AG09309 (cell line): ENCODE measurements at regions not wholly inside any gene's neighbourhood (a gene's known extent, or its start where the extent isn't known, plus 50 kb on each side); places are given as distances from the start of the nearest gene placed in this dataset.

Source experiments
- DNase-seq: peaks from one replicate; pipeline ENCODE4 v3.0.0-alpha.2; 2010; ENCODE audit warnings: low read depth
- H3K4me3 ChIP-seq: 2 replicates; pipeline ENCODE4 v1.5.1; 2011; ENCODE audit warnings: mild to moderate bottlenecking, low read depth, low read length, moderate library complexity; ENCODE audit not compliant: control insufficient read depth
- TF ChIP-seq, protein P1 (sequence below): IDR thresholded peaks from 2 replicates; pipeline ENCODE4 v1.5.1; 2011; ENCODE audit warnings: mild to moderate bottlenecking, low read depth, low read length, inconsistent platforms; ENCODE audit not compliant: insufficient read depth, control insufficient read depth; ENCODE audit errors: missing control alignments

DNA sequence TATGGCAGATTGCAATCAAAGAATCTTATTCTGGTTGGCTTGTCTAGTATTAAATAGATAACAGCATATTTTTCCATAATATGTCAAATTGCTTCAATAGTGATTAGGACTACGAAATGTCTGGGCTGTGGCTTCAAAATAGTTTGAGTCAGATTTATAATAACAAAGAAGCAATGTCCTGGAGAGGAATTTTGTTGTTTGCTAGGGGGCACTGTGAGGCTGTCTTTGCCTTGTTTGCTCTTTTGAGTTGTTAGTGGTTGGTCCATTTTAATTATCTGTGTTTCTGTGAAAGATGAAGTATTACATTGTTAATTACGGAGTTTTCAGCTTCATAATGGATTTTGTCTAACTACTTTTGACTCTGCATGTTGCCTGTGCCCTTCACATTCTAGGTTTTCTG lies 713.6 kb downstream of the TLE4 start:
- TF ChIP-seq, protein P1, sequence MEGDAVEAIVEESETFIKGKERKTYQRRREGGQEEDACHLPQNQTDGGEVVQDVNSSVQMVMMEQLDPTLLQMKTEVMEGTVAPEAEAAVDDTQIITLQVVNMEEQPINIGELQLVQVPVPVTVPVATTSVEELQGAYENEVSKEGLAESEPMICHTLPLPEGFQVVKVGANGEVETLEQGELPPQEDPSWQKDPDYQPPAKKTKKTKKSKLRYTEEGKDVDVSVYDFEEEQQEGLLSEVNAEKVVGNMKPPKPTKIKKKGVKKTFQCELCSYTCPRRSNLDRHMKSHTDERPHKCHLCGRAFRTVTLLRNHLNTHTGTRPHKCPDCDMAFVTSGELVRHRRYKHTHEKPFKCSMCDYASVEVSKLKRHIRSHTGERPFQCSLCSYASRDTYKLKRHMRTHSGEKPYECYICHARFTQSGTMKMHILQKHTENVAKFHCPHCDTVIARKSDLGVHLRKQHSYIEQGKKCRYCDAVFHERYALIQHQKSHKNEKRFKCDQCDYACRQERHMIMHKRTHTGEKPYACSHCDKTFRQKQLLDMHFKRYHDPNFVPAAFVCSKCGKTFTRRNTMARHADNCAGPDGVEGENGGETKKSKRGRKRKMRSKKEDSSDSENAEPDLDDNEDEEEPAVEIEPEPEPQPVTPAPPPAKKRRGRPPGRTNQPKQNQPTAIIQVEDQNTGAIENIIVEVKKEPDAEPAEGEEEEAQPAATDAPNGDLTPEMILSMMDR: peak; percentile 26
- no peak for DNase-seq
- H3K4me3 ChIP-seq: no peak overlapping the region

DNA sequence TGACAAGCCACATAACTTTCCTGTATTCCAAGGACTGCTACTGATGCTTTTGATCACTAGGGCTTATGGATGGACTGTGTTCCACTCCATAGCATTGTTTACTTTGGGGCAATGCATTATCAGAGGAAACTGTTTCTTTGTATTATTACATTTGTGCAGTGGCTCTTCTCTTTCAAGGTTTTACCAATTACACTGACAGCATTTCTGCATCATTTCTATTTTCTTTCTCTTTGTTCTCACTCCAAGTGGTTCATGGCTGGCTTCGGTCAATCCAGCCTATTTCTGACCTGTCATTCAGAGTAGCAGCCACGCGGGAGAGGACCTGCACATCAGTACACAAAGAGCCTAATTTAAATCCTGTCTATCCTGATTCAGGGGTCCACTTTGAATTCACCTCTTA lies 711.0 kb downstream of the TLE4 start:
- no peak for DNase-seq
- TF ChIP-seq, protein P1: no peak
- H3K4me3 ChIP-seq: no peak overlapping the region

DNA sequence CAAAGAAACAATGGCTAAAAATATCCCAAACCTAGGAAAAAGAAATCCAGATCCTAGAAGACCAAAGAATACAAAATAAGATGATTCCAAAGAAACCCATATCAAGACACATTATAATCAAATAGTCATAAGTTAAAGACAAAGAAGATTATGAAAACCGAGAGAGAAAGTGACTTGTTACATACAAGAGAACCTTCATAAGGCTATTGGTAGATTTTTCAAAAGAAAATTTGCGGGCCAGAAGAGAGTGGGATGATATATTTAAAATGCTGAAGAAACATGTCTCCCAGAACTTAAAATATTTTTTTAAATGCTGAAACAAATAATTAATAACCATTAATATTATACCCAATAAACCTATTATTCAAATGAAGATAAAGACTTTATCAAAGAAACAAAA lies 687.3 kb downstream of the TLE4 start:
- H3K4me3 ChIP-seq: no peak overlapping the region
- no peak for DNase-seq
- TF ChIP-seq, protein P1: no peak

DNA sequence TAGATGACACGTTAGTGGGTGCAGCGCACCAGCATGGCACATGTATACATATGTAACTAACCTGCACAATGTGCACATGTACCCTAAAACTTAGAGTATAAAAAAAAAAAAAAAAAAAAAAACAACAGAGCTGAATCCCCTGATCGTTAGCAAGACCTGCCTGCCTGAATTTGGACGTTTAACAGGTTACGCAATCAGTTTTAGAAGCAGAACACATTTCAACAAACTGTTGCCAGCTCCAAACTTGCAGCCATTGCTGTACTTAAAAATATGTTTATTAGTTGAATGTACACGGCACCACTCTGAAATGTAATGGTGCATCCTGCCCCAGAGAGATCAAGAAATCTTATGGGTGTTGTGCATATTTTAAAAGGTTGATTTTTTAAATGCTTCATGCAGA lies 680.0 kb downstream of the TLE4 start:
- DNase-seq: no peak
- TF ChIP-seq, protein P1: no peak
- no peak overlapping the region for H3K4me3 ChIP-seq

DNA sequence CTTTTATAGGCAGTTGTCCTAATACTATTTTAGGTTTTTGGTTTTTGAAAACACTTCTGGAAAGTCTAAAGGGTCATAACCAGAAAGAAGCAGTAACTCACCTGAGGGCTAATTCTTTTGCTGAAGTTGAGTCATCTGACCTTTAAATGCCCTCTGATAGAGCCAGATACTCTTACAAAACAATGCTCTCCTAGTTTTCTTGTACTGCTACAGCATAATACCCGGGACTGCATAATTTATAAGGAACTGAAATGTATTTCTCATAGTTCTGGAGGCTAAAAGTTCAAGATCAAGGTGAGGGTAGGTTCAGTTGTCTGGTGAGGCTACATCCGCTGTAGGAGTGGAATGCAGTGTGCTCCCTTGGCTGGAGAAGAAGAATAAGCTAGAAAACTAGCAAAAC lies 670.3 kb downstream of the TLE4 start:
- TF ChIP-seq, protein P1: no peak
- no peak for DNase-seq
- no peak overlapping the region for H3K4me3 ChIP-seq

DNA sequence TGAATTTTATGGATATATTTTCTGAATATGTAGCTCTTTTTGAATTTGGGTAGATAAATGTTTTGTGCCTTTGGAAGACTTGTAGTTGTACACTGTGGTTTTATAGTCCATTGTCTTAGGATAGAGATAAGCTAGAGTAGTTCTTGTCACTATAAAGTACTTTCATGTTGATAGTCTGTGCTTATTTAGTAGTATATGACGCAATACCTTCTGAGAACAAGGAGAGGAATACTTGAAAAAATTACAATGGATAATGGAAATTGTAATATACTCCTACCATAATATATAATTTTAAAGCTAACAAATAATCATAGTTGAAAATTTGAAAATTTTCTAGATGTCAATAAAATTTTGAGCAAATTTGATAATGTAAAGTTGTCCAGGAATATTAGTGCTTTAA lies 664.0 kb downstream of the TLE4 start:
- no peak overlapping the region for H3K4me3 ChIP-seq
- DNase-seq: no peak
- TF ChIP-seq, protein P1: no peak

DNA sequence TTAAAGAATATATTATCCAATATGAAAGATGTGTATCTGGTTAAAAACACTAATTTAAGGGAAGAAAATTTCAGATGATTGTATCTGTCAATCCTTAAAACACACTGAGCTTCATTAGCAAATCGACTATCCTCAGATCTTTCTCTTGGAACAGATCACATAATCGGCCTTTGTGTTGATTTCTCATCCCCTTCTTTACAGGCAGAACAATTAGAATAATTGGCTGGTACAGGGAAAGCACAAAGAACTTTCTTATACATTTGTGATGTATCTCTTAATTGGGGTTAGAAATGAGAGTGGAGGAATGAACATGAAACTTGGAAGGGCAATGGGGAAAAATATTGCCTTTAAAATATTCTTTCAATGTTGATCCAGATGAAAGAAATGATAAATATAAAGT lies 662.1 kb downstream of the TLE4 start:
- TF ChIP-seq, protein P1: no peak
- H3K4me3 ChIP-seq: no peak overlapping the region
- DNase-seq: no peak
